Thyroid gland (tissue), 4 donors: ENCODE measurements at regions not wholly inside any gene's neighbourhood (a gene's known extent, or its start where the extent isn't known, plus 50 kb on each side); places are given as distances from the start of the nearest gene placed in this dataset.

Experiments used
- CTCF ChIP-seq, 6 experiments: fragments of 200-600 bp in 3 of 6; fragments of 450-650 bp in 3 of 6; sonication (generic) in 3 of 6; IDR thresholded peaks; one replicate each; pipeline ENCODE4 v1.5.1; 2016 to 2019; ENCODE audit warnings: antibody characterized with exemption in 6 of 6, mild to moderate bottlenecking in 2 of 6, inconsistent platforms in 1 of 6, moderate library complexity in 1 of 6
- POLR2A ChIP-seq, 2 donors: fragments of 450-650 bp; IDR thresholded peaks; one replicate each; pipeline ENCODE4 v1.6.1; 2017; ENCODE audit warnings: antibody characterized with exemption in 2 of 2, mild to moderate bottlenecking in 2 of 2, moderate library complexity in 1 of 2

GRCh38 chr7:12872487-12872886 lies 185.1 kb downstream of the ARL4A start:
- TF ChIP-seq CTCF (IDR thresholded peaks at IDR 0.05) (no peak), POLR2A (IDR thresholded peaks at IDR 0.05) (no peak)
